Peyer's patch (tissue), 4 donors: ENCODE measurements at regions not wholly inside any gene's neighbourhood (a gene's known extent, or its start where the extent isn't known, plus 50 kb on each side); places are given as distances from the start of the nearest gene placed in this dataset.

Experiments used
- DNase-seq, 3 donors: peaks; one replicate each; pipeline ENCODE4 v3.0.0-alpha.2; 2017 to 2019
- H3K27ac ChIP-seq, 4 donors: fragments of 200-600 bp; sonication (generic); one replicate each; pipeline ENCODE4 v1.5.1; 2016 to 2019
- H3K27me3 ChIP-seq, 2 donors: fragments of 200-600 bp; sonication (generic); one replicate each; pipeline ENCODE4 v1.5.1; 2019
- H3K36me3 ChIP-seq, 3 donors: fragments of 200-600 bp; sonication (generic); one replicate each; pipeline ENCODE4 v1.5.1; 2016 to 2019
- H3K4me1 ChIP-seq, 4 donors: fragments of 200-600 bp; sonication (generic); one replicate each; pipeline ENCODE4 v1.5.1; 2016 to 2019
- H3K4me3 ChIP-seq, 4 donors: fragments of 200-600 bp; sonication (generic); 1 replicate in 3 of 4; 2 replicates in 1 of 4; pipeline ENCODE4 v1.5.1; 2016 to 2019; ENCODE audit warnings: mild to moderate bottlenecking in 1 of 4
- H3K9me3 ChIP-seq, 4 donors: fragments of 200-600 bp; sonication (generic); one replicate each; pipeline ENCODE4 v1.5.1; 2016 to 2019; ENCODE audit warnings: mild to moderate bottlenecking in 1 of 4
- CTCF ChIP-seq, 6 experiments: fragments of 450-650 bp in 4 of 6; fragments of 200-600 bp in 2 of 6; sonication (generic) in 1 of 6; IDR thresholded peaks; one replicate each; pipeline ENCODE4 v1.5.1; 2017 to 2019; ENCODE audit warnings: antibody characterized with exemption in 6 of 6, mild to moderate bottlenecking in 3 of 6, moderate library complexity in 1 of 6
- POLR2A ChIP-seq, 2 donors: fragments of 450-650 bp; IDR thresholded peaks; one replicate each; pipeline ENCODE4 v1.5.1; 2017; ENCODE audit warnings: antibody characterized with exemption in 2 of 2, mild to moderate bottlenecking in 2 of 2, moderate library complexity in 2 of 2

DNA sequence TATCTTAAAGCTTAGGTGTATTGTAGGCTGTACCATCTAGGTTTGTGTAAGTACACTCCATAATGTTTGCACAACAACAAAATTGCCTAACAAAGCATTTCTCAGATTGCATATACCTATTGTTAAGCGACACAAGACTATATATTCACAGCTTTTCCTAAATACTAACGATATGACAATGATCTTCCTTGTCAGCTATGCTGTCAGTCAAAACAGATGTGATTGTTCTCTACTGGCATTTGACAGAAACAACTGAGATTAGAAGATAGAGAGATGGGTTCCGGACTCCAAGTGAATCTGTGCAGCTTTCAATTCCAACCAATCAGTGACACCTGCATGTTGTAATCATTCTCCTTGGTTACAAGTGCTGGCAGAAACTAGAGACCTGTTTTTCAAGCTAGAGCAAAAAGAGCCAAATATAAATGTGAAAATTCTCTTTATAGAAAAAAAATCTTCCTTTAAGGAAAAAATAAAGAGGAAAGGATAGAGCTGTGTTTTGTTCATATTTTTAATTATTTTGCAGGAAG lies 1232.3 kb upstream of the SLC39A10 start:
- no peak for TF ChIP-seq CTCF (IDR thresholded peaks at IDR 0.05)
- Histone ChIP-seq H3K27me3 (no peaks in the 10 kb centered on the region), H3K27ac (no peak overlapping the region), H3K4me3 (no peak overlapping the region), H3K36me3 (no peaks in the 10 kb centered on the region), H3K4me1 (no peaks in the 10 kb centered on the region), H3K9me3 (no peaks in the 10 kb centered on the region)
- DNase-seq, result no peak

GRCh38 chr2:194411221-194411620 lies 1245.8 kb upstream of the SLC39A10 start:
- DNase-seq, result no peak
- Histone ChIP-seq H3K27me3 (no peaks in the 10 kb centered on the region), H3K27ac (no peak overlapping the region), H3K4me3 (no peak overlapping the region), H3K4me1 (no peaks in the 10 kb centered on the region), H3K9me3 (no peaks in the 10 kb centered on the region), H3K36me3 (no peaks in the 10 kb centered on the region)
- TF ChIP-seq POLR2A (IDR thresholded peaks at IDR 0.05), result no peak
- TF ChIP-seq CTCF (IDR thresholded peaks at IDR 0.05), result no peak

DNA sequence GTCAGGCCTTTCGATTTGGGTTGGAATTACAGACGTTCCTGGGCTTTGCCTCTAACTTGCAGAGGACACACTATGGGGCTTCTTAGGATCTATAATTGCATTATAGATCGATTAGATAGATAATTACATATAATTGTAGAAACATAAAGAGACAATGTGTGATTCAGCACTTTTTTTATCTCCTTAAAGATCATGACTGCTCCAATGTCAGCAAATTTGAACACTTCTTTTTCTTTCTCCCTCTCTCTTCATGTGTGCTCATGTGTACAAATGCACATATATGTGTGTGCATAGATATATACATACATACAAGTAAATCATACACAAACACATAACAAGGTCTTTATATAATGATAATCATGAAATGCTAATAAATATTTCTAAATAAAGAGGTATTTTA lies 1261.2 kb upstream of the SLC39A10 start:
- H3K4me1 ChIP-seq, result no peaks in the 10 kb centered on the region
- no peak for TF ChIP-seq CTCF (IDR thresholded peaks at IDR 0.05)
- TF ChIP-seq POLR2A (IDR thresholded peaks at IDR 0.05), result no peak

DNA sequence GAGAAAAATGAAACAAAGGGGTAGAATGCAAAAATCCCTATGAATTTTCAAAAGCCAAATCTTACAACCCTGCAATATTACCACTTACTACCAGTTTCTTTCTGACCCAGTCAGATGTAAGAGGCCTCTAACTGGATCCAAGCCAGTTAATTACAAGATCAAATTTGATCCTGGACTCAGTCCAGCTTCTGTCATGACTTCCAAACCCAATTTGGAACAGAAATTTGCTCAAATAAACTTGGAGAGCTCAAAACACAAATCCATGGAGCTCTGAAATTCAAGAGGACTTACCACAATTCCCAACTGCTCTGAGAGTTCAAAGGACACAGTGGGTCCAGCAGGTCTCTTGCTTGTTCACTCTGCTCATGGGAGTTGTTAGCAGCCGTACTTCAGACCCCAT lies 1271.7 kb upstream of the SLC39A10 start:
- Histone ChIP-seq H3K9me3 (peaks cover 0 to 6% (median 0%) of the 10 kb centered on the region in 4 donors), H3K27ac (no peak overlapping the region), H3K4me3 (no peak overlapping the region), H3K36me3 (no peaks in the 10 kb centered on the region), H3K4me1 (no peaks in the 10 kb centered on the region), H3K27me3 (no peaks in the 10 kb centered on the region)
- TF ChIP-seq CTCF (IDR thresholded peaks at IDR 0.05) (no peak), POLR2A (IDR thresholded peaks at IDR 0.05) (no peak)
- DNase-seq, result no peak

More for the DNA sequence above, 1261.2 kb upstream of the SLC39A10 start:
- no peak for DNase-seq
- no peaks in the 10 kb centered on the region for H3K27me3 ChIP-seq
- no peaks in the 10 kb centered on the region for H3K36me3 ChIP-seq
- no peak overlapping the region for H3K27ac ChIP-seq
- H3K4me3 ChIP-seq, result no peak overlapping the region
- no peaks in the 10 kb centered on the region for H3K9me3 ChIP-seq

DNA sequence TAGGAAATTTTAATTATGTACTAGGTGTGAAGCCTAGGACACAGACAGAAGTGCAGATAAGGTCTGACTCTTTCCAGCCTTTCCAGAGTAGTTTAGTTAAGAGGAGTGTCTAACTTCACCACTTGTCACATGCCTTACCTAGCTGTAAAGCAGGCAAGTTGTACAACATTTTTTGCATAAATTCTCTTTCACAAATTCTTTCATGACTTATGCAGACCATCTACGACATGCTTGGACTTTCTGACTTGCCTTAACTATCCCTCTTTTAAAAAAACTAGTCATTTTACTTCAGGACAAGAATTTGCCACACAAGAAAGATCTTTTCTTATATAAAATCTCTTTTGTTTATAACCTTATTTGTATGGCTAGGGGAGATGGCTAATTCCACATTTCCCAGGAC lies 1273.6 kb upstream of the SLC39A10 start:
- Histone ChIP-seq H3K36me3 (no peaks in the 10 kb centered on the region), H3K27ac (no peak overlapping the region), H3K4me1 (no peaks in the 10 kb centered on the region), H3K9me3 (peaks cover 0 to 6% (median 0%) of the 10 kb centered on the region in 4 donors), H3K27me3 (no peaks in the 10 kb centered on the region), H3K4me3 (no peak overlapping the region)
- no peak for DNase-seq
- TF ChIP-seq POLR2A (IDR thresholded peaks at IDR 0.05) (no peak), CTCF (IDR thresholded peaks at IDR 0.05) (no peak)

DNA sequence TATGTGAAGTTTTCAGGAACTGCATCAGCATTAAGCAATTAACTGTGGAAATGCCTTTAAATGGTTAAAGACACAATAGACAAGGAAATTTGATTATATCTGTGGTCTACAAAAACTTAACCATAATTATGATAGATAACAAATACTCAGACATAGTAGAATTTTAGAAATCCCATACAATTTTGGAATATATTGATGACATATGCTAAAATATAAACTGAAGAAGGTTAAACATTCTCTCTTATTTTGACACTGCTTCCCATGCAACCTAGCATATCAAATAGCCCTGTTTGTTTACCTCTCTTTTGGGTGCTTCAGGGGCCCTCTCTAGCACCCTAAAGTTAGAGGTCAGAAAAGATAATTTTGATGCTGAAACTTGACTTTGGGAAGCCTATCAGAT lies 1274.8 kb upstream of the SLC39A10 start:
- no peaks in the 10 kb centered on the region for H3K4me1 ChIP-seq
- no peaks in the 10 kb centered on the region for H3K36me3 ChIP-seq
- no peak overlapping the region for H3K27ac ChIP-seq
- no peak overlapping the region for H3K4me3 ChIP-seq
- no peaks in the 10 kb centered on the region for H3K27me3 ChIP-seq
- DNase-seq, result no peak
- peaks cover 0 to 6% (median 0%) of the 10 kb centered on the region in 4 donors for H3K9me3 ChIP-seq
- no peak for TF ChIP-seq CTCF (IDR thresholded peaks at IDR 0.05)
- no peak for TF ChIP-seq POLR2A (IDR thresholded peaks at IDR 0.05)
